Heart left ventricle (tissue), 13 donors: ENCODE measurements at regions not wholly inside any gene's neighbourhood (a gene's known extent, or its start where the extent isn't known, plus 50 kb on each side); places are given as distances from the start of the nearest gene placed in this dataset.

Source experiments
- CTCF ChIP-seq, 12 donors: fragments of 200-600 bp; sonication (generic) in 4 of 12; IDR thresholded peaks; one replicate each; pipeline versions ENCODE4 v1.5.0 to v1.8.0; 2018 to 2022; ENCODE audit warnings: antibody characterized with exemption in 12 of 12, mild to moderate bottlenecking in 5 of 12
- POLR2A ChIP-seq, 2 donors: fragments of 450-650 bp; IDR thresholded peaks; one replicate each; pipeline ENCODE4 v1.6.1; 2017; ENCODE audit warnings: antibody characterized with exemption in 2 of 2, mild to moderate bottlenecking in 2 of 2, moderate library complexity in 2 of 2
- donor health status: ischemic (EF 13 %, LVEDD 7.1; RV severe dilation, severe dysfunction).
- donor health status: DM: no; HTN: yes; CAD: no.
- donor health status: DM: no; HTN: no; CAD: no.
- donor health status: ischemic (EF 25% LVEDD 6.9; RV normal size, moderate dysfunction).
- donor health status: ischemic (EF 25% LVEDD 5.7; RV mildly dilated, moderate dysfunction).
- donor health status: ischemic (EF 35%, LVEDD 5.7; RV mildly dilated, moderate dysfunction).
- donor health status: nonischemic (EF 11% LVEDD 7.7; RV severe dilation, severe dysfunction).
- donor health status: DM: yes; HTN: yes; CAD: no.
- donor health status: PGD.
- donor health status: ischemic (EF 29% LVEDD 5.4; RV normal size, mild dysfunction).
- donor health status: nonischemic (EF 23%, LVEDD 6.1; RV moderate dilation, normal function).

DNA sequence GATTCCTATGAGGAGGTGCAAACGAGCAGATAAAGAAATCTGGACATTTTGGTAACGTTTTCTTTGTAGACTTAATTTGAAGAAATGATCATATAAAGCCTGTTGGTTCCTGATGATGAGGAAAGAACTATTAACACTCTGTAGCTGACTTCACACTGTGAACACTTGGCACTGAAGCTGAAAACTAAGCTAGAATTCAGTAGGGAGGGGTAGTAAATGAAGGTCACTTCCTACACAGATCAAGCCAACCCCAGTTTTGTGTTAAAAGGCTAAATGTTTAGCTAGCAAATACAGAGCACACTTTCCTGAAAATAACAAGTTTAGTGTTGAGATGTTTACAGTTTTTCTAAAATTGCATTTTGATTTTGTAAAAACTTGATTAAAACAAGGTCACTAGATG is 296.2 kb upstream of the PRDM1 start:
- TF ChIP-seq CTCF (IDR thresholded peaks at IDR 0.05) (no peak), POLR2A (IDR thresholded peaks at IDR 0.05) (no peak)
